GM23248 (cell line): ENCODE measurements at regions not wholly inside any gene's neighbourhood (a gene's known extent, or its start where the extent isn't known, plus 50 kb on each side); places are given as distances from the start of the nearest gene placed in this dataset.

ENCODE experiments used
- DNase-seq: peaks from one replicate; pipeline ENCODE4 v3.0.0-alpha.2; 2015
- H2AFZ ChIP-seq: fragments of 200-600 bp; sonication (generic); 2 replicates; pipeline ENCODE4 v1.6.1; 2016; ENCODE audit warnings: antibody characterized with exemption
- H3F3A ChIP-seq: fragments of 200-600 bp; sonication (generic); 2 replicates; pipeline ENCODE4 v1.6.1; 2016; ENCODE audit warnings: mild to moderate bottlenecking, antibody characterized with exemption, mixed run types; ENCODE audit not compliant: insufficient read depth
- H3K27ac ChIP-seq: fragments of 200-600 bp; sonication (generic); 2 replicates; pipeline ENCODE4 v1.5.1; 2016; ENCODE audit warnings: mild to moderate bottlenecking
- H3K27me3 ChIP-seq: fragments of 200-600 bp; sonication (generic); replicated peaks from 2 replicates; pipeline ENCODE4 v1.6.1; 2016; ENCODE audit warnings: mild to moderate bottlenecking; ENCODE audit not compliant: insufficient read depth
- H3K36me3 ChIP-seq: fragments of 200-600 bp; sonication (generic); 2 replicates; pipeline ENCODE4 v1.6.1; 2016; ENCODE audit warnings: low read depth, mild to moderate bottlenecking
- H3K4me1 ChIP-seq: fragments of 200-600 bp; sonication (generic); 2 replicates; pipeline ENCODE4 v1.6.1; 2016; ENCODE audit warnings: mild to moderate bottlenecking; ENCODE audit not compliant: insufficient read depth
- H3K4me2 ChIP-seq: fragments of 200-600 bp; sonication (generic); one replicate; pipeline ENCODE4 v1.6.1; 2016; ENCODE audit warnings: mild to moderate bottlenecking; ENCODE audit not compliant: unreplicated experiment
- H3K4me3 ChIP-seq: fragments of 200-600 bp; sonication (generic); 2 replicates; pipeline ENCODE4 v1.5.1; 2016; ENCODE audit warnings: mild to moderate bottlenecking
- H3K79me2 ChIP-seq: fragments of 200-600 bp; sonication (generic); 2 replicates; pipeline ENCODE4 v1.6.1; 2016; ENCODE audit warnings: mild to moderate bottlenecking; ENCODE audit not compliant: insufficient read depth
- H3K9ac ChIP-seq: fragments of 200-600 bp; sonication (generic); 2 replicates; pipeline ENCODE4 v1.6.1; 2016; ENCODE audit warnings: mild to moderate bottlenecking
- H3K9me2 ChIP-seq: fragments of 200-600 bp; sonication (generic); 2 replicates; pipeline ENCODE4 v1.6.1; 2016; ENCODE audit warnings: mixed run types, mild to moderate bottlenecking, moderate library complexity; ENCODE audit not compliant: insufficient read depth
- H3K9me3 ChIP-seq: fragments of 200-600 bp; sonication (generic); one replicate; pipeline ENCODE4 v1.6.1; 2017; ENCODE audit warnings: low read depth
- H4K20me1 ChIP-seq: fragments of 200-600 bp; sonication (generic); 2 replicates; pipeline ENCODE4 v1.6.0; 2016; ENCODE audit not compliant: insufficient read depth
- EZH2 ChIP-seq: fragments of 200-600 bp; sonication (generic); IDR thresholded peaks from 2 replicates; pipeline ENCODE4 v1.6.1; 2018; ENCODE audit warnings: antibody characterized with exemption, mild to moderate bottlenecking; ENCODE audit not compliant: insufficient read depth, poor library complexity, severe bottlenecking
- EZH2phosphoT487 ChIP-seq: fragments of 200-600 bp; sonication (generic); IDR thresholded peaks from 2 replicates; pipeline ENCODE4 v1.6.1; 2018; ENCODE audit warnings: antibody characterized with exemption, moderate library complexity, mild to moderate bottlenecking, low read depth; ENCODE audit not compliant: insufficient read depth
- WGBS, 2 experiments: methylation state at CpG; one replicate each; pipeline ENCODE4 v1.1.6; 2015 to 2017; ENCODE audit warnings: low lambda C conversion rate in 2 of 2, low coverage in 1 of 2; ENCODE audit errors: missing lambda C conversion rate in 2 of 2; 5-methylcytosine and 5-hydroxymethylcytosine counted together
- in situ Hi-C: fragments of 300-500 bp; cut with MboI; formaldehyde crosslinking; loops from 2 replicates; pipeline ENCODE4 v1.15.0; 2020

- Histone ChIP-seq H3K27me3 (no peaks in the 10 kb centered on the region), H3K36me3 (no peaks in the 10 kb centered on the region), H4K20me1 (no peaks in the 10 kb centered on the region), H3F3A (peaks cover 9% of the 10 kb centered on the region), H2AFZ (no peak overlapping the region), H3K9ac (no peak overlapping the region), H3K27ac (no peak overlapping the region), H3K9me3 (no peaks in the 10 kb centered on the region), H3K79me2 (no peaks in the 10 kb centered on the region), H3K4me2 (no peak overlapping the region), H3K9me2 (no peaks in the 10 kb centered on the region), H3K4me3 (no peak overlapping the region), H3K4me1 (peaks cover 14% of the 10 kb centered on the region)
- in situ Hi-C loops: no loop called here
- TF ChIP-seq EZH2: no peak
- TF ChIP-seq EZH2phosphoT487: no peak
- DNase-seq: no peak
- 87 to 88% methylated on average over 7 of the region's 7 CpGs for WGBS, 2 experiments
Measured at GRCh38 chr10:61830072-61830845, 71.2 kb upstream of the ARID5B start.

- H3K27ac ChIP-seq: no peak overlapping the region
- H4K20me1 ChIP-seq: no peaks in the 10 kb centered on the region
- H3K4me1 ChIP-seq: peaks cover 20% of the 10 kb centered on the region
- in situ Hi-C loops: no loop called here
- H3K79me2 ChIP-seq: no peaks in the 10 kb centered on the region
- H3K4me3 ChIP-seq: no peak overlapping the region
- no peak overlapping the region for H3K4me2 ChIP-seq
- TF ChIP-seq EZH2 (no peak), EZH2phosphoT487 (no peak)
- H3K9me3 ChIP-seq: no peaks in the 10 kb centered on the region
- no peak overlapping the region for H3K9ac ChIP-seq
- H3K27me3 ChIP-seq: no peaks in the 10 kb centered on the region
- no peaks in the 10 kb centered on the region for H3K9me2 ChIP-seq
- WGBS, 2 experiments: 94 to 95% methylated on average over 7 of the region's 7 CpGs
- peaks cover 15% of the 10 kb centered on the region for H3F3A ChIP-seq
- DNase-seq: no peak
- H3K36me3 ChIP-seq: no peaks in the 10 kb centered on the region
- no peak overlapping the region for H2AFZ ChIP-seq
Measured at GRCh38 chr10:61830846-61831273, 70.6 kb upstream of the ARID5B start.

- Histone ChIP-seq H3K27me3 (no peaks in the 10 kb centered on the region), H3K9ac (no peak overlapping the region), H3K4me2 (no peak overlapping the region), H3K4me3 (no peak overlapping the region), H3K79me2 (no peaks in the 10 kb centered on the region), H3K9me2 (no peaks in the 10 kb centered on the region), H3K36me3 (no peaks in the 10 kb centered on the region), H2AFZ (no peak overlapping the region), H3K27ac (0 out of 2 replicates have a peak overlapping the region, but pooled peaks have one; percentile 35), H3K9me3 (no peaks in the 10 kb centered on the region), H3K4me1 (peaks cover 41% of the 10 kb centered on the region), H3F3A (peaks cover 27% of the 10 kb centered on the region), H4K20me1 (no peaks in the 10 kb centered on the region)
- in situ Hi-C loops: no loop called here
- peak; percentile 49 for DNase-seq
- no peak for TF ChIP-seq EZH2phosphoT487
- no peak for TF ChIP-seq EZH2
- 40 to 51% methylated on average over 3 of the region's 3 CpGs for WGBS, 2 experiments
Measured at GRCh38 chr10:61832866-61833481, 68.5 kb upstream of the ARID5B start.

GRCh38 chr10:61834519-61834918 lies 67.0 kb upstream of the ARID5B start:
- Histone ChIP-seq H3K27ac (no peak overlapping the region), H3K4me2 (no peak overlapping the region), H3K36me3 (no peaks in the 10 kb centered on the region), H3K9ac (no peak overlapping the region), H3K27me3 (no peaks in the 10 kb centered on the region), H3K9me2 (no peaks in the 10 kb centered on the region), H4K20me1 (no peaks in the 10 kb centered on the region), H3K9me3 (no peaks in the 10 kb centered on the region), H2AFZ (peak overlapping the region; percentile 32; the same call in 1 of the 2 replicates), H3K79me2 (no peaks in the 10 kb centered on the region), H3F3A (peaks cover 27% of the 10 kb centered on the region), H3K4me3 (no peak overlapping the region), H3K4me1 (peaks cover 44% of the 10 kb centered on the region)
- WGBS, 2 experiments: 92 to 100% methylated on average over 1 of the region's 1 CpG
- DNase-seq: no peak
- no peak for TF ChIP-seq EZH2
- in situ Hi-C loops: no loop called here
